H9 (cell line): ENCODE measurements at regions not wholly inside any gene's neighbourhood (a gene's known extent, or its start where the extent isn't known, plus 50 kb on each side); places are given as distances from the start of the nearest gene placed in this dataset.

ENCODE experiments used
- DNase-seq: peaks from one replicate; pipeline ENCODE4 v3.0.0-alpha.2; 2017
- H2AFZ ChIP-seq: one replicate; pipeline ENCODE4 v1.6.1; 2013; ENCODE audit warnings: mild to moderate bottlenecking, low read length, control low read depth, moderate library complexity
- H2AK5ac ChIP-seq: 2 replicates; pipeline ENCODE4 v1.6.1; 2013; ENCODE audit warnings: low read length, control low read depth, mixed read lengths; ENCODE audit not compliant: insufficient read length
- H2BK120ac ChIP-seq: one replicate; pipeline ENCODE4 v1.6.1; 2013; ENCODE audit warnings: low read depth, mild to moderate bottlenecking, low read length, control low read depth, inconsistent platforms; ENCODE audit not compliant: poor library complexity, severe bottlenecking
- H2BK12ac ChIP-seq: 2 replicates; pipeline ENCODE4 v1.6.1; 2013; ENCODE audit warnings: low read length, control low read depth, mixed read lengths, low read depth; ENCODE audit not compliant: insufficient read length
- H2BK15ac ChIP-seq: 2 replicates; pipeline ENCODE4 v1.6.1; 2013; ENCODE audit warnings: low read depth, low read length, control low read depth
- H2BK20ac ChIP-seq: one replicate; pipeline ENCODE4 v1.6.1; 2013; ENCODE audit warnings: low read depth, mild to moderate bottlenecking, low read length, control low read depth, inconsistent platforms; ENCODE audit not compliant: poor library complexity, severe bottlenecking
- H2BK5ac ChIP-seq: 2 replicates; pipeline ENCODE4 v1.6.1; 2013; ENCODE audit warnings: low read length, control low read depth, mixed read lengths; ENCODE audit not compliant: insufficient read length
- H3K14ac ChIP-seq: 2 replicates; pipeline ENCODE4 v1.6.1; 2013; ENCODE audit warnings: low read length, control low read depth; ENCODE audit not compliant: insufficient read depth
- H3K18ac ChIP-seq: 2 replicates; pipeline ENCODE4 v1.6.1; 2013; ENCODE audit warnings: low read depth, mild to moderate bottlenecking, mixed read lengths, low read length, control low read depth; ENCODE audit not compliant: insufficient read length
- H3K23ac ChIP-seq: 2 replicates; pipeline ENCODE4 v1.6.1; 2013; ENCODE audit warnings: low read length, control low read depth, mixed read lengths, low read depth; ENCODE audit not compliant: insufficient read length
- H3K23me2 ChIP-seq: 2 replicates; pipeline ENCODE4 v1.6.1; 2013; ENCODE audit warnings: low read depth, mild to moderate bottlenecking, mixed read lengths, low read length, control low read depth; ENCODE audit not compliant: insufficient read length, poor library complexity, severe bottlenecking
- H3K27ac ChIP-seq: 2 replicates; pipeline ENCODE4 v1.5.1; 2013; ENCODE audit warnings: low read length, control low read depth, mixed read lengths, low read depth; ENCODE audit not compliant: insufficient read length
- H3K27me3 ChIP-seq: 2 replicates; pipeline ENCODE4 v1.6.1; 2013; ENCODE audit warnings: low read length, control low read depth, inconsistent platforms; ENCODE audit not compliant: insufficient read depth
- H3K4ac ChIP-seq: 2 replicates; pipeline ENCODE4 v1.6.1; 2013; ENCODE audit warnings: low read depth, mild to moderate bottlenecking, control low read depth, inconsistent platforms, low read length, moderate library complexity
- H3K4me1 ChIP-seq: 2 replicates; pipeline ENCODE4 v1.6.1; 2013; ENCODE audit warnings: low read length, control low read depth, inconsistent platforms; ENCODE audit not compliant: insufficient read depth
- H3K4me2 ChIP-seq: 2 replicates; pipeline ENCODE4 v1.6.1; 2013; ENCODE audit warnings: low read length, control low read depth, mixed read lengths; ENCODE audit not compliant: insufficient read length, insufficient read depth
- H3K56ac ChIP-seq: 2 replicates; pipeline ENCODE4 v1.6.1; 2013; ENCODE audit warnings: low read depth, mild to moderate bottlenecking, mixed read lengths, low read length, control low read depth; ENCODE audit not compliant: insufficient read length
- H3K79me1 ChIP-seq: 2 replicates; pipeline ENCODE4 v1.6.1; 2013; ENCODE audit warnings: low read depth, mild to moderate bottlenecking, moderate library complexity, low read length, control low read depth, inconsistent platforms; ENCODE audit not compliant: insufficient read depth, poor library complexity, severe bottlenecking
- H3K79me2 ChIP-seq: 2 replicates; pipeline ENCODE4 v1.6.1; 2013; ENCODE audit warnings: low read length, control low read depth, inconsistent platforms; ENCODE audit not compliant: insufficient read depth
- H3K9ac ChIP-seq: 2 replicates; pipeline ENCODE4 v1.6.1; 2013; ENCODE audit warnings: low read length, control low read depth, mixed read lengths; ENCODE audit not compliant: insufficient read length; ENCODE audit errors: extremely low read depth
- H3K9me3 ChIP-seq: one replicate; pipeline ENCODE4 v1.6.1; 2013; ENCODE audit warnings: low read depth, low read length, inconsistent platforms; ENCODE audit not compliant: control insufficient read depth
- H3T11ph ChIP-seq: one replicate; pipeline ENCODE4 v1.6.1; 2013; ENCODE audit warnings: mild to moderate bottlenecking, low read length, control low read depth, inconsistent platforms
- H4K20me1 ChIP-seq: one replicate; pipeline ENCODE4 v1.6.1; 2013; ENCODE audit not compliant: control insufficient read depth, insufficient read length, insufficient read depth
- H4K5ac ChIP-seq: 2 replicates; pipeline ENCODE4 v1.6.1; 2013; ENCODE audit warnings: low read depth, mild to moderate bottlenecking, mixed read lengths, low read length, control low read depth; ENCODE audit not compliant: insufficient read length
- H4K8ac ChIP-seq: replicated peaks from 2 replicates; pipeline ENCODE4 v1.6.1; 2013; ENCODE audit warnings: low read length, control low read depth, mixed read lengths, low read depth; ENCODE audit not compliant: insufficient read length
- H4K91ac ChIP-seq: 2 replicates; pipeline ENCODE4 v1.6.1; 2013; ENCODE audit warnings: low read depth, mild to moderate bottlenecking, moderate library complexity, mixed read lengths, low read length, control low read depth; ENCODE audit not compliant: insufficient read length
- H3K27ac Mint-ChIP-seq, 3 experiments: 2 replicates in 2 of 3; 3 replicates in 1 of 3; pipeline ENCODE4 v1.8.0; 2020 to 2021; ENCODE audit warnings: mixed read lengths in 3 of 3, mild to moderate bottlenecking in 1 of 3, moderate library complexity in 1 of 3
- H3K27me3 Mint-ChIP-seq: 2 replicates; pipeline ENCODE4 v1.8.0; 2021; ENCODE audit warnings: low read depth, mild to moderate bottlenecking, moderate library complexity, mixed read lengths
- H3K36me3 Mint-ChIP-seq, 3 experiments: 2 replicates in 2 of 3; 3 replicates in 1 of 3; pipeline ENCODE4 v1.8.0; 2020 to 2021; ENCODE audit warnings: low read depth in 3 of 3, mixed read lengths in 3 of 3; ENCODE audit not compliant: insufficient read depth in 1 of 3
- H3K4me1 Mint-ChIP-seq, 2 experiments: 2 replicates each; pipeline ENCODE4 v1.8.0; 2020; ENCODE audit warnings: mixed read lengths in 2 of 2
- H3K4me3 Mint-ChIP-seq, 2 experiments: 2 replicates in 1 of 2; 3 replicates in 1 of 2; pipeline ENCODE4 v1.8.0; 2020 to 2021; ENCODE audit warnings: mild to moderate bottlenecking in 2 of 2, mixed read lengths in 2 of 2, moderate library complexity in 1 of 2
- H3K9me3 Mint-ChIP-seq, 2 experiments: 2 replicates in 1 of 2; 3 replicates in 1 of 2; pipeline ENCODE4 v1.8.0; 2020; ENCODE audit warnings: mild to moderate bottlenecking in 2 of 2, mixed read lengths in 2 of 2, moderate library complexity in 1 of 2
- WGBS: extraction: QIAGEN DNeasy Blood & Tissue Kit; methylation state at CpG from one replicate; pipeline ENCODE4 v1.1.7; 2013; ENCODE audit warnings: missing lambda C conversion rate, low lambda C conversion rate, mixed read lengths; ENCODE audit not compliant: insufficient read length; ENCODE audit errors: extremely low coverage; 5-methylcytosine and 5-hydroxymethylcytosine counted together
- TF ChIP-seq, protein P1 (sequence below): fragments of 200-600 bp; sonication (generic); conservative IDR thresholded peaks from 3 replicates; pipeline ENCODE4 v1.8.0; 2021; ENCODE audit warnings: antibody characterized with exemption, mild to moderate bottlenecking

GRCh38 chr14:36014236-36014635, 162.3 kb downstream of the PTCSC3 start:
- H3K27me3 Mint-ChIP-seq, result peaks cover 1% of the 10 kb centered on the region; the same call in 1 of the 2 replicates
- Histone ChIP-seq H4K5ac (no peak overlapping the region), H3K27ac (no peak overlapping the region), H3K23ac (no peak overlapping the region), H3K79me2 (no peaks in the 10 kb centered on the region), H2BK120ac (no peak overlapping the region), H3K27me3 (no peaks in the 10 kb centered on the region), H3K4ac (no peak overlapping the region), H3T11ph (no peak overlapping the region), H2AFZ (no peak overlapping the region), H2BK15ac (no peak overlapping the region), H2AK5ac (no peak overlapping the region), H3K79me1 (no peaks in the 10 kb centered on the region), H4K20me1 (no peaks in the 10 kb centered on the region), H4K8ac (no peak overlapping the region), H3K23me2 (no peaks in the 10 kb centered on the region), H2BK12ac (no peak overlapping the region), H3K56ac (no peak overlapping the region), H3K9ac (no peak overlapping the region), H3K14ac (no peak overlapping the region), H3K18ac (no peak overlapping the region), H4K91ac (no peak overlapping the region), H2BK5ac (no peak overlapping the region), H3K9me3 (no peaks in the 10 kb centered on the region), H3K4me1 (peaks cover 4% of the 10 kb centered on the region; the same call in 1 of the 2 replicates), H3K4me2 (no peak overlapping the region), H2BK20ac (no peak overlapping the region)
- peak overlapping the region in 1 of 3 experiments; percentile 82; a peak in 1 of 7 replicates for H3K27ac Mint-ChIP-seq
- TF ChIP-seq, protein P1, sequence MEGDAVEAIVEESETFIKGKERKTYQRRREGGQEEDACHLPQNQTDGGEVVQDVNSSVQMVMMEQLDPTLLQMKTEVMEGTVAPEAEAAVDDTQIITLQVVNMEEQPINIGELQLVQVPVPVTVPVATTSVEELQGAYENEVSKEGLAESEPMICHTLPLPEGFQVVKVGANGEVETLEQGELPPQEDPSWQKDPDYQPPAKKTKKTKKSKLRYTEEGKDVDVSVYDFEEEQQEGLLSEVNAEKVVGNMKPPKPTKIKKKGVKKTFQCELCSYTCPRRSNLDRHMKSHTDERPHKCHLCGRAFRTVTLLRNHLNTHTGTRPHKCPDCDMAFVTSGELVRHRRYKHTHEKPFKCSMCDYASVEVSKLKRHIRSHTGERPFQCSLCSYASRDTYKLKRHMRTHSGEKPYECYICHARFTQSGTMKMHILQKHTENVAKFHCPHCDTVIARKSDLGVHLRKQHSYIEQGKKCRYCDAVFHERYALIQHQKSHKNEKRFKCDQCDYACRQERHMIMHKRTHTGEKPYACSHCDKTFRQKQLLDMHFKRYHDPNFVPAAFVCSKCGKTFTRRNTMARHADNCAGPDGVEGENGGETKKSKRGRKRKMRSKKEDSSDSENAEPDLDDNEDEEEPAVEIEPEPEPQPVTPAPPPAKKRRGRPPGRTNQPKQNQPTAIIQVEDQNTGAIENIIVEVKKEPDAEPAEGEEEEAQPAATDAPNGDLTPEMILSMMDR, result no peak
- no peak overlapping the region for H3K4me3 Mint-ChIP-seq
- WGBS, result no CpG with 5 or more reads among the region's 9 CpGs
- DNase-seq, result no peak
- peaks cover 29 to 30% of the 10 kb centered on the region in 2 experiments for H3K4me1 Mint-ChIP-seq
- H3K36me3 Mint-ChIP-seq, result no peaks in the 10 kb centered on the region
- H3K9me3 Mint-ChIP-seq, result no peaks in the 10 kb centered on the region
